Glutamatergic neuron (in vitro differentiated cells): ENCODE measurements at regions not wholly inside any gene's neighbourhood (a gene's known extent, or its start where the extent isn't known, plus 50 kb on each side); places are given as distances from the start of the nearest gene placed in this dataset.

Source experiments
- DNase-seq: peaks from one replicate; pipeline ENCODE4 v3.0.0; 2022
- H3K27ac Mint-ChIP-seq: one replicate; pipeline ENCODE4 v1.8.0; 2020; ENCODE audit warnings: mild to moderate bottlenecking, mixed read lengths, inconsistent platforms; ENCODE audit not compliant: unreplicated experiment
- H3K27me3 Mint-ChIP-seq: one replicate; pipeline ENCODE4 v1.8.0; 2020; ENCODE audit warnings: mild to moderate bottlenecking, moderate library complexity, mixed read lengths, inconsistent platforms; ENCODE audit not compliant: unreplicated experiment
- H3K36me3 Mint-ChIP-seq: one replicate; pipeline ENCODE4 v1.8.0; 2020; ENCODE audit warnings: mild to moderate bottlenecking, mixed read lengths, inconsistent platforms; ENCODE audit not compliant: unreplicated experiment
- H3K4me1 Mint-ChIP-seq: one replicate; pipeline ENCODE4 v1.8.0; 2020; ENCODE audit warnings: mild to moderate bottlenecking, low read depth, mixed read lengths, inconsistent platforms; ENCODE audit not compliant: unreplicated experiment
- H3K4me3 Mint-ChIP-seq: one replicate; pipeline ENCODE4 v1.8.0; 2020; ENCODE audit warnings: mild to moderate bottlenecking, mixed read lengths, inconsistent platforms; ENCODE audit not compliant: unreplicated experiment
- H3K9me3 Mint-ChIP-seq: one replicate; pipeline ENCODE4 v1.8.0; 2020; ENCODE audit warnings: mild to moderate bottlenecking, moderate library complexity, mixed read lengths, inconsistent platforms; ENCODE audit not compliant: unreplicated experiment
- TF ChIP-seq, protein P1 (sequence below): fragments of 200-600 bp; sonication (generic); IDR thresholded peaks from one replicate; pipeline ENCODE4 v1.5.0; 2021; ENCODE audit not compliant: partially characterized antibody, unreplicated experiment

DNA sequence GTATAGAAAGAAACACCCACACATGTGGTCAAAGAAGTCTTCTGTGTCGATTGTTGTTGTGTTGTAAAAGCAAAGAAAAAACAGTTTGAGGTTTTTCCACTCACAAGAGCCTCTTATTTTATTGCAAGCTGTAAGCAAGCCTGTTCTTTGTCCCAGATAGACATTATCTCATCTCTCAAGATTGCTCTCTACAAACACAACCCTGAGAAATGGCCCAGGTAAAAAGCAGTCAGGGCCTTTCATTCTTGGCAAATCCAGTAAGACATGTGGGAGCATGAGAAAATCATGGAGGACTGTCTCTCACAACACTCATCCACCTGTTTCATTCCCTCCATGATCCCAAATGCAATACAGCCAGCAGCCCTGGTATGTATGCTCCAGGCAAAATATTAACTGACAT, 286.6 kb upstream of the POU5F2 start:
- H3K36me3 Mint-ChIP-seq: peaks cover 3% of the 10 kb centered on the region
- H3K4me3 Mint-ChIP-seq: no peak overlapping the region
- no peaks in the 10 kb centered on the region for H3K4me1 Mint-ChIP-seq
- H3K27me3 Mint-ChIP-seq: no peaks in the 10 kb centered on the region
- DNase-seq: no peak
- H3K9me3 Mint-ChIP-seq: no peaks in the 10 kb centered on the region
- H3K27ac Mint-ChIP-seq: no peak overlapping the region
- TF ChIP-seq, protein P1, sequence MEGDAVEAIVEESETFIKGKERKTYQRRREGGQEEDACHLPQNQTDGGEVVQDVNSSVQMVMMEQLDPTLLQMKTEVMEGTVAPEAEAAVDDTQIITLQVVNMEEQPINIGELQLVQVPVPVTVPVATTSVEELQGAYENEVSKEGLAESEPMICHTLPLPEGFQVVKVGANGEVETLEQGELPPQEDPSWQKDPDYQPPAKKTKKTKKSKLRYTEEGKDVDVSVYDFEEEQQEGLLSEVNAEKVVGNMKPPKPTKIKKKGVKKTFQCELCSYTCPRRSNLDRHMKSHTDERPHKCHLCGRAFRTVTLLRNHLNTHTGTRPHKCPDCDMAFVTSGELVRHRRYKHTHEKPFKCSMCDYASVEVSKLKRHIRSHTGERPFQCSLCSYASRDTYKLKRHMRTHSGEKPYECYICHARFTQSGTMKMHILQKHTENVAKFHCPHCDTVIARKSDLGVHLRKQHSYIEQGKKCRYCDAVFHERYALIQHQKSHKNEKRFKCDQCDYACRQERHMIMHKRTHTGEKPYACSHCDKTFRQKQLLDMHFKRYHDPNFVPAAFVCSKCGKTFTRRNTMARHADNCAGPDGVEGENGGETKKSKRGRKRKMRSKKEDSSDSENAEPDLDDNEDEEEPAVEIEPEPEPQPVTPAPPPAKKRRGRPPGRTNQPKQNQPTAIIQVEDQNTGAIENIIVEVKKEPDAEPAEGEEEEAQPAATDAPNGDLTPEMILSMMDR: no peak

DNA sequence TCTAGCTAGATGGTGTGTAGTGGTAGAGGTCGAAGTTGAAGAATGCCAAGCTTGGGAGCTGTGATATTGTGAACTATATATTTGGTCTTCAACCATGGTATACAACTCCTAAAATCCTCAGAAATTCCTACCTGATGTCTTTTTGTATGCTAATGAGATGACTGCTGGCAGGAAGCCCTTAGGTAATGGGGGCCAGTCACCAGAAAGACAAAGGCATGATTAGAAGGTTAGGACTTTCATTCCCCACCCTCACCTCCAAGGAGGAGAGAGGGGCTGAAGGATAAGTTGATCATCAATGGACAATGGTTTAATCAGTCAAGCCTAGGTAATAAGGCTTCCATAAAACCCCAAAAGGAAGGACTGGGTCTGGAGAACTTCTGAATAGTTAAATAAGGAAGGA, 285.7 kb upstream of the POU5F2 start:
- no peaks in the 10 kb centered on the region for H3K4me1 Mint-ChIP-seq
- no peak overlapping the region for H3K27ac Mint-ChIP-seq
- no peak for DNase-seq
- H3K9me3 Mint-ChIP-seq: no peaks in the 10 kb centered on the region
- H3K27me3 Mint-ChIP-seq: no peaks in the 10 kb centered on the region
- H3K4me3 Mint-ChIP-seq: no peak overlapping the region
- no peaks in the 10 kb centered on the region for H3K36me3 Mint-ChIP-seq
- TF ChIP-seq, protein P1: no peak

DNA sequence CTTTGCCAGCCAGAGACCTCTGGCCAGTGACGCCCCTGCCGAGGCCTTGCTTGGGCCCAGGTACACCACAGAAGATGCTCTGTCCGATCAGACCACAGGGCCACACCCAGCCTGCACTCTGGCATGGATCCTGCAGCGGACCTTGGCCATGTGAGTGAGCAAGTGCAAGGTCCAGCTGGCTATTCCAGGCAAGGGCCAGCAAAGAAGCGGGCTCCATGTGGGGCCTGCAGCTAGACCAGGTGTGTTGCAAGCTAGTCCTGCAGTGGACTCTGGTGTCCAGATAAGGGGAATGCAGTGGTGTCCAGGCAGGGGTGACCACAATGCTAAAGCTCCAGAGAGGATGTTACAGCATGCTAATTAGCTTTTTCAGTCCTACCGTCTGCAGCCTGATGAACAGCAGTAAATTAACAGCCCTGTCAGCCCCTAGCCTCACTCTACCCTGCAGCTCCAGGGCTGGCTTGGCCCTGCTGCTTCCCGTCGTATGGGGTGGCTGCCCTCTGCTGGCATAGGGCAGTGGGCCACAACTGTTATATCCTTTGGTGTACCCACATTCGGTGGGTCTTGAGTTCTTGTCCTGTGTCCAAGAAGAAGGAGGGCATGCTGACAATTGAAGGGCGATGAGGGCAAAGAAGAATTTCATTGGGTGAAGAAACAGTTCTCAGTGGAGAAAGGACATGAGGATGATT, 284.5 kb upstream of the POU5F2 start:
- H3K27me3 Mint-ChIP-seq: no peaks in the 10 kb centered on the region
- H3K4me1 Mint-ChIP-seq: no peaks in the 10 kb centered on the region
- DNase-seq: peak; percentile 10
- no peaks in the 10 kb centered on the region for H3K9me3 Mint-ChIP-seq
- no peaks in the 10 kb centered on the region for H3K36me3 Mint-ChIP-seq
- H3K4me3 Mint-ChIP-seq: no peak overlapping the region
- no peak overlapping the region for H3K27ac Mint-ChIP-seq
- TF ChIP-seq, protein P1: no peak

DNA sequence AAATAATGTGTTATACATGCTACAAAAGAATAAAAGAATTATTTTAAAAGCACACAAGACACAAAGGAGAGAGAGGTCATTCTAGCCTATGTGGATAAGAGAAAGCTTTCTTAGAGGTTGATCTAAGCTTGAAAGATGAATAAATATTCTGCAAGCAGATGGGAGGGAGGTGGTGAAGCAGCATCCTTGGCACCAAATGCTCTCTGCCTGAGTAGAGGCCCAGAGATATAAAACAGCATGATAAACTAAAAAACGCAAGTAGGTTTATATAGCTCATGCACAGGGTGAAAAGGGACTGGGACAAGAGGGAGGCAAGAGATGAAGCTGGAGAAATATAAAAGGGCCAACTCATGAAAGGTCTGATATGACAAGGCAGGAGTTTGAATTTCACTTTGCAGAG, 283.2 kb upstream of the POU5F2 start:
- Mint-ChIP-seq H3K27me3 (no peaks in the 10 kb centered on the region), H3K4me1 (no peaks in the 10 kb centered on the region), H3K9me3 (no peaks in the 10 kb centered on the region), H3K4me3 (no peak overlapping the region), H3K27ac (no peak overlapping the region), H3K36me3 (no peaks in the 10 kb centered on the region)
- DNase-seq: no peak
- TF ChIP-seq, protein P1: no peak

DNA sequence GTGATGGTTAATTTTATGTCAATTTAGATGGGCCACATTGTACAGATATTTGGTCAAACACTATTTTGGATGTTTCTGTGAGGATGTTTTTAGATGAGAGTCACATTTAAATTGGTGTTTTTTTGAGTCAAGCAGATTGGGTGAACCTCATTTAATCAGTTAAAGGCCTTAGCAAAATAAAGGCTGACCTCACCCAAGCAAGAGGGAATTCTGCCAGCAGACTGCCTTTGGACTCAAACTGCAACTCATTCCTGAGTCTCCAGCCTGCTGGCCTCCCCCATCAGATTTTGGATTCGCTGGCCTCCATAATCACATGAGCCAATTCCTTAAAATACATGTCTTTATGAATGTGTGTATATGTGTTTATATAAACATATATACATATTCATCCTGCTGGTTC, 282.7 kb upstream of the POU5F2 start:
- no peaks in the 10 kb centered on the region for H3K36me3 Mint-ChIP-seq
- H3K4me3 Mint-ChIP-seq: no peak overlapping the region
- DNase-seq: no peak
- TF ChIP-seq, protein P1: no peak
- H3K4me1 Mint-ChIP-seq: no peaks in the 10 kb centered on the region
- H3K27ac Mint-ChIP-seq: no peak overlapping the region
- H3K27me3 Mint-ChIP-seq: peaks cover 2% of the 10 kb centered on the region
- H3K9me3 Mint-ChIP-seq: no peaks in the 10 kb centered on the region
